ENCODE measurements at regions not wholly inside any gene's neighbourhood (a gene's known extent, or its start where the extent isn't known, plus 50 kb on each side); places are given as distances from the start of the nearest gene placed in this dataset.
A peak's percentile ranks its signal among the peaks of the same experiment; 100 is the strongest.
"Not testable (repeated sequence)": the region's sequence is repeated elsewhere in the genome, so short reads cannot be mapped to it uniquely, and the experiment has no call there.

GRCh38 chr14:95818581-95818980, 58.1 kb upstream of the TUNAR start:
- FAIRE-seq (no peak), DNase-seq (ENCODE audit: extremely low spot score, insufficient read length, low read depth) (no peak)

GRCh38 chr14:95817271-95817670, 59.4 kb upstream of the TUNAR start:
- DNase-seq (ENCODE audit: extremely low spot score, insufficient read length, low read depth) (no peak), FAIRE-seq (no peak)

- FAIRE-seq, result no peak
These were observed 60.1 kb upstream of the TUNAR start for GRCh38 chr14:95816539-95816938.

GRCh38 chr14:95815226-95815690, 61.4 kb upstream of the TUNAR start:
- DNase-seq (ENCODE audit: extremely low spot score, insufficient read length, low read depth), result no peak
- FAIRE-seq, result no peak

More at GRCh38 chr14:95816539-95816938, 60.1 kb upstream of the TUNAR start:
- DNase-seq (ENCODE audit: extremely low spot score, insufficient read length, low read depth), result no peak

- no peak for DNase-seq (ENCODE audit: extremely low spot score, insufficient read length, low read depth)
- FAIRE-seq, result no peak
These were observed 62.0 kb upstream of the TUNAR start for GRCh38 chr14:95814363-95815225.

GRCh38 chr14:95811813-95812212, 64.8 kb upstream of the TUNAR start:
- DNase-seq (ENCODE audit: extremely low spot score, insufficient read length, low read depth), result no peak
- no peak for FAIRE-seq

- no peak for FAIRE-seq
- DNase-seq (ENCODE audit: extremely low spot score, insufficient read length, low read depth), result no peak
These were observed 68.3 kb upstream of the TUNAR start for GRCh38 chr14:95808371-95808770.

- DNase-seq (ENCODE audit: extremely low spot score, insufficient read length, low read depth) (no peak), FAIRE-seq (no peak)
These were observed 79.8 kb upstream of the TUNAR start for GRCh38 chr14:95796788-95797187.

GRCh38 chr14:95787941-95788340, 74.0 kb upstream of the TCL1A start:
- DNase-seq (ENCODE audit: extremely low spot score, insufficient read length, low read depth), result no peak
- FAIRE-seq, result no peak

- FAIRE-seq (no peak), DNase-seq (ENCODE audit: extremely low spot score, insufficient read length, low read depth) (no peak)
These were observed 72.6 kb upstream of the TCL1A start for GRCh38 chr14:95786566-95786965.

GRCh38 chr14:95784137-95784536, 70.2 kb upstream of the TCL1A start:
- no peak for DNase-seq (ENCODE audit: extremely low spot score, insufficient read length, low read depth)
- FAIRE-seq, result no peak

- DNase-seq (ENCODE audit: extremely low spot score, insufficient read length, low read depth) (no peak), FAIRE-seq (no peak)
These were observed 63.0 kb upstream of the TCL1A start for GRCh38 chr14:95776798-95777534.

GRCh38 chr14:95774265-95775160, 60.6 kb upstream of the TCL1A start:
- DNase-seq (ENCODE audit: extremely low spot score, insufficient read length, low read depth) (peak; percentile 57), FAIRE-seq (peak; percentile 91)

- no peak for DNase-seq (ENCODE audit: extremely low spot score, insufficient read length, low read depth)
- no peak for FAIRE-seq
These were observed 56.9 kb upstream of the TCL1A start for GRCh38 chr14:95770777-95771176.

GRCh38 chr14:95769976-95770375, 56.1 kb upstream of the TCL1A start:
- no peak for DNase-seq (ENCODE audit: extremely low spot score, insufficient read length, low read depth)
- no peak for FAIRE-seq

- not testable (repeated sequence) for FAIRE-seq; DNase-seq (ENCODE audit: extremely low spot score, insufficient read length, low read depth)
These were observed 55.5 kb upstream of the TCL1A start for GRCh38 chr14:95769431-95769830.

GRCh38 chr14:95765051-95765450, 51.1 kb upstream of the TCL1A start:
- DNase-seq (ENCODE audit: extremely low spot score, insufficient read length, low read depth) (no peak), FAIRE-seq (no peak)

- FAIRE-seq (no peak), DNase-seq (ENCODE audit: extremely low spot score, insufficient read length, low read depth) (no peak)
These were observed 50.0 kb upstream of the TCL1A start for GRCh38 chr14:95763875-95764274.
